ENCODE measurements at regions not wholly inside any gene's neighbourhood (a gene's known extent, or its start where the extent isn't known, plus 50 kb on each side); places are given as distances from the start of the nearest gene placed in this dataset.
A peak's percentile ranks its signal among the peaks of the same experiment; 100 is the strongest.
"Not testable (repeated sequence)": the region's sequence is repeated elsewhere in the genome, so short reads cannot be mapped to it uniquely, and the experiment has no call there.

DNA sequence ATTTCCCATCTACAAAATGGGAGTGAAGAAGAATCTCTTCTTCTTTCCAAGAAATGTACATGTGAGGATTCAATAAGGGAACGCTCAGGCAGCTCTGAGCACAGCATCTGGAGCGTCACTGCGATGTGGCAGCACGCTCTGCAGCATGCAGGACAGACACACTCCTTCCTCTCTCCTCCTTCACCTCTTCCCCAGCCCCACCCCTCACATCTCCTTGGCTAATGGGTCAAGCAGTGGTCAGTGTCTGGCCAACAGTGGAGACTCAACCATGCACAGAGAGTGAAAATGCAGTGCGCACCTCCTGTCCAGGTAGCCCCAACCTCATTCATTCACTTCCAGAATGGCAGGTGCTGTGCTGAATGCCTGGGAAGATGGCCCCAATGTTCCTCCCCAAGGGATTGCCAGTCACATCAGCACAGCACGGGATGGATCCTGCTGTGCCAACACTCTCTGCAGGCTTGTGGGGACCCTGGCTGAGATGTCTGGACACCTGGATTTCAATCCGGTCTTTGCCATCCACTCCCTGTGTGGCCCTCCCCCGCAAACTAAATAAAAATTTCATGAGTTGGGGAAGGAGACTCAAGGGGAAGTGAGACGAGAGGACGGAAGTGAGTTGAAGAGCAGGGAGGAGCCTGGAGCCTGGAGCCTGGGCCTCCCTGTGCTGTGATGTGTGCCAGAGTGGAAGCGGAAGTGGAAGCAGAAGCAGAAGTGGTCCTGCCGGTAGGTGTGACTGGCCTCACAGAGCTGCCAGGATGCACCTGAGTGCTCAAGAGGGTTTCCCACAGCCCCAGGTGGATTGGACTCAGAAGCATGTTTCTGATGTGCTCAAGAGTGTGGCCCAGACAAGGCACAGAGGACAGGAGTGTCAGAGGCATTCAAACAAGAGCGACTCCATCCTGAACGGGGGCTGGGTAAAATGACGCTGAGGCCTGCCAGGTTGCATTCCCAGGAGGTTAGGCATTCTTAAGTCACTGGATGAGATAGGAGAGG is 163.9 kb downstream of the SMAD6 start:
- DNase-seq = no peak

- DNase-seq = no peak
Observed at GRCh38 chr15:66866656-66867055, 164.6 kb downstream of the SMAD6 start.

GRCh38 chr15:66868918-66869317 is 166.9 kb downstream of the SMAD6 start:
- DNase-seq = no peak

GRCh38 chr15:66870880-66871388 is 168.9 kb downstream of the SMAD6 start:
- DNase-seq = no peak

DNA sequence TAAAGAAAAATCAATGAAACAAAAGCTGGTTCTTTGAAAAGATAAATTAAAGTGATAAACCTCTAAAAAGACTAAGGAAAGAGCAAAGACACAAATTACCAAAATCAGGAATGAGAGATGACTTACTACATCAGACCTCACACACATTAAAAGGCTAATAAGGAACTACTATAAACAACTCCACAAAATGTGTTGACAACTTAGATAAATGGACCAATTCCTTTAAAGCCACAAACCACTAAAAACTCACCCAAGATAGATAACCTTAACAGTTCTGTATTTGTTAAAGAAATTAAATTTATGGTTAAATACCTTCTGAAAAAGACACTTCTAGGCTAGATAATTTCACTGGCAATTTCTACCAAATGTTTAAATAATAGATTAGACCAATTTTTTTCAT is 170.4 kb downstream of the SMAD6 start:
- DNase-seq = peak; percentile 62

GRCh38 chr15:66873331-66873730 is 171.3 kb downstream of the SMAD6 start:
- DNase-seq = not testable (repeated sequence)

DNA sequence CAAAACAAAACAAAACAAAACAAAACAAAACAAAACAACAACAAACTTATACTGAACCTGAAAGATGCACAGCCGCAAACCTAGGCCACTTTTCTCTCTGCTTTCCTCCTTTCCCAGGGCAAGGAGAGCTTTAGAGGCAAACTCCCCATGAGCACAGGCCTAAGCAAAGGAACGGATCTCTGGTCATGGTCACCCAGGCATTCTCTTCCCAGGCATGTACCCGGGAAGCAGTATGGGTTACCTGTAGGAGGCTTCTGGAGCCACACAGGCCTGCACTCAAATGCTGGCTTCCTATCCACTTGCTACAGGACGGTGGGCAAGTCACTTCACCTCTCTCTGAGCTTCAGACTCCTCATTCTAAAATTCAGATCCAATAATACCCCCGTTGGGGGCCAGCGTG is 171.8 kb downstream of the SMAD6 start:
- no peak for DNase-seq

GRCh38 chr15:66875588-66876420 is 173.8 kb downstream of the SMAD6 start:
- no peak for DNase-seq

GRCh38 chr15:66876421-66876730 is 174.3 kb downstream of the SMAD6 start:
- DNase-seq = no peak

- no peak for DNase-seq
Observed at GRCh38 chr15:66876731-66877476, 174.9 kb downstream of the SMAD6 start.

DNA sequence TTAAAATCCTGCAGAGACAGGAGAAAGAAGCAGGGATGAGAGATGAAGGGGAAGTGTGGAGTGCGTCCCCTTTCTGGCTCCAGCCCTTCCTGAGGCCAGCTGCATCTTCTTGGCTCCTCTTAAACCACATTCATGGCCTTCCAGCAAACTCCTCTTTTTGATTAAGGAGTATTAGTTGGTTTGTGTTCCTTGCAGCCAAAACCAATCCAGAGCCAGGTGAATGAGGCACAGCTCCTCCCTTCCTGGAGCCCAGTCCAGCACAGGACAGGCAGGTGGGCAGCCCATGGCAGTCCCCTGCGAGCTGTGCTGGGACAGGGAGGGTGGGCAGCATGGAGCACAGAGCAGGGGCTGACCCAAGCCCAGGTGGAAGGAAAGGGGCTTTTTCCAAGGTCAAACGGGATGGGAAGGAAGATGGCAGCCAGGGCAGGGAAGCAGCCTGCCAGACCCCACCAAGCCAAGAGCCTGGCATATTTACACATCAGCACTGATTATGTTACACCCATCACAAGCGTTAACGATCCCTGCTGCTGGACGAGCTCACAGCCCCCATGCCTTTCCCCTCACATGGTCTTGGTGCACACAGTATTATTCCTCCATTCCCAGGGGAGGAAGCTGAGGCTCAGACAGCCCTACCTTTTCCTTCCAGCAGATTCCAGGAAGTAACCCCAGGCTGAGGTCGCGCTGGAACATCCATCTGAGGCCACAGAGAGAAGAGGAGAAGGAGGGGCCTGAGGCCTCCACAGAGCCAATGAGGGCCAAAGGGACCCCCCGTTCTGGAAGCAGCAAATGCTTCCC is 175.6 kb downstream of the SMAD6 start:
- no peak for DNase-seq

DNA sequence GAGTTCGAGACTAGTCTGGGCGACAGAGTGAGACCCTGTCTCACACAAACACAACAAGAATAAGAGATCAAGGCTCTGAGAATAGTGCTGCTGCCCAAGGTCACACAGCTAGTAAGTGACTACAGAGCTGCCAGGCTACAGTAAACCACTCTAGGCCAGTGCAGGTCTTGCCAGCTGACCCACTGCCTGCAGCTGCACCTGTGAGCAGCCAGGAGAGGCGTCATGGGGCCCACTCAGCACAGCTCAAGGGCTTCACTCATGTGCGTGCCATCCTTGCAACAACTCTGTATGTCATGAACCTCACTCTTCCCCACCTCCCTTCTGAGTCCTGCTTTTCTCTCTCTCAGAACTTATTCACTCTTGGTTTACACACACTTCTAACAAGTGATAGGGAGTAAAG is 176.7 kb downstream of the SMAD6 start:
- no peak for DNase-seq

- no peak for DNase-seq
Observed at GRCh38 chr15:66879531-66880368, 177.7 kb downstream of the SMAD6 start.

- no peak for DNase-seq
Observed at GRCh38 chr15:66880380-66881155, 178.5 kb downstream of the SMAD6 start.

- DNase-seq = no peak
Observed at GRCh38 chr15:66881173-66881905, 179.3 kb downstream of the SMAD6 start.

DNA sequence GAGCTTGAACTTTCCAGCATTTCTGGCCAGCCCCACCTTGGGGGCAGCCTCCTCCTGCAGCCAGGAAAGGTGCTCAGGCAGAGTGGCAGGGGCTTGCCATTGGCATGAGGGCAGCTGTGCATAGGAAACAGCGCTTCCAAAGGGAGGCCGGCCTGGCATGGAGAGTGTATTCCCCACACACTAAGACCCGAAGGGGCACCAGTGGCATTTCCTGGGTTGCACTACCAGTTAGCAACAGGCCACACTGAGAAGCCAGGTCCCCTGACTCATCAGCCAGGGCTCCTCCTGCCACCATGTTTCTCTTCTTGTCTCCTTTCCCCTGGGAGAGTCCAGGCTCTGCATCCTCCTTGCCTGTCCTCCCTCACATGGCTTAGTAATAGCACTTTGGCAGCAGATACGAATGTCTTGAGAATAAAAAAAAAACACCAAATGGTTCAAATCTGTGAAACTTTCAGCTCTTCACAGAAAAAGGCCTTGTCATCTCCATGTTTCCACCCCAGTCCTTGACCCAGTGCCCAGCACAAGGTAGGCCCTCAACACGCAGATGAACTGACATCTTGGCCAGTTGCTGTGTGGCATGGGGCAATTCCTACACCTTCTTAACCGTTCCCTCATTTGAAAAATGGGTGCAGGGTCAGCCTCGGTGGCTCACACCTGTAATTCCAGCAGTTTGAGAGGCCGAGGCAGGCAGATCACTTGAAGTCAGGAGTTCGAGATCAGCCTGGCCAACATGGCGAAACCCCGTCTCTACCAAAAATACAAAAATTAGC is 180.4 kb downstream of the SMAD6 start:
- DNase-seq = peak; percentile 78

DNA sequence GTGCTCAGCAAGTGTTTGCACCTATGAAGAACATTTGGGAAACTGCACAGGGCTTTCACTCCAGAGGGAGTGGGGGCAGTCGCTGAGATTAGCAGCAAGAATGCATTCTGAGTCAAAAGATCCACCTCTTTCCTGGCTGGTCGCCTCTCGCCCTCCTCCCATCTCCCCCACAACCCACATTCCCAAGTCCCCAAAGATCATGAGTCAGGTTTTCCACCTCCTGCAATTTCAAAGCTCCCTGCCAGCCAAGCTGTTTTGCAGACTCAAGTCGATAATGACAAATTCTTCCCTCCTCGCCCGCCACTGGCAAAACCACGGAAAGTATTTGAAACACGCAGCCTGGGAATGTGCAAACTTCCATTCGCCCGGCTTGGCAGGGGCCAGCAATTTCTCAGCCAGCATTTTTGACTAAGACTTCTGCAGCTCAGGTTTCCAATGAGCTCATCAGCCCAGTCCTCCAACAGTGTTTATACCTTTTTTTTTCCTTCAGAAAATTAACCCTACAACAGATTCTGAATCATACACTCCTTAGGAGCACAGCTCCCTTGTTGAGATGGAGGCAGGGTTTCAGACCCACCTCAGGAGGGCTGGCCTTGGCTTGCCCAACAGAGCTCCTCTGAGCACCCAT is 181.4 kb downstream of the SMAD6 start:
- peak; percentile 100 for DNase-seq

DNA sequence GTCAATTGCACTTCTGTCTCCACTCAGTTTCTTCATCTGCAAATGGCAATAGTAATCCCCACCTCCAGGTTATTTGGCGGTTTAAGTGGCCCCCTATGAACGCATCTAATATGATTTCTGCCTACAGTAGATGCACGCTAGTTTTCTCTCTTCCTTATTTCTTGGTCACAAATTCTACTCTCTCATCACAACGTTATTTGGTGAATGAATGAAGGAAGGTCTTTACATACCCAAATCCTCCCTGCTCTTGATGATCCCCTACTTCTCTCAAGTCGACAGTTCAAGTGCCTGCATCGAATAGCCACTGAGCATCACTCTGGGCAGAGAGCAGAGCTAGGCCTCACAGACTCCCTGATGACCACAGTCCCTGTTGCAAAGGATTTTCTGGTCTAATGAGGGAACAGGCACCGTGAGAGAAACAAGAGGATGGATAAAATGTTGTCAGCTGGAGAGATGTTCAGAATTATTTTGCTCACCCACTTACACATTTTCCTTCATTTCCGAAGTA is 181.2 kb upstream of the SMAD3 start:
- DNase-seq = no peak
